Panc1 (cell line): ENCODE measurements at regions not wholly inside any gene's neighbourhood (a gene's known extent, or its start where the extent isn't known, plus 50 kb on each side); places are given as distances from the start of the nearest gene placed in this dataset.

ENCODE experiments used
- CTCF ChIP-seq: fragments of 450-650 bp; IDR thresholded peaks from 2 replicates; pipeline ENCODE4 v1.5.1; 2017; ENCODE audit warnings: mild to moderate bottlenecking
- SIN3A ChIP-seq: IDR thresholded peaks from 2 replicates; pipeline ENCODE4 v1.6.1; 2012; ENCODE audit warnings: low read depth, mild to moderate bottlenecking, low read length, moderate library complexity, borderline replicate concordance; ENCODE audit not compliant: insufficient read depth
- TCF7L2 ChIP-seq: IDR thresholded peaks from 2 replicates; pipeline ENCODE4 v1.6.1; 2011; ENCODE audit warnings: mild to moderate bottlenecking, low read depth, low read length, inconsistent platforms

- TF ChIP-seq TCF7L2 (no peak), CTCF (no peak), SIN3A (no peak)
Observed at GRCh38 chr2:129627437-129627836, 352.0 kb upstream of the RAB6C start.
